Upper lobe of left lung (tissue), 6 donors: ENCODE measurements at regions not wholly inside any gene's neighbourhood (a gene's known extent, or its start where the extent isn't known, plus 50 kb on each side); places are given as distances from the start of the nearest gene placed in this dataset.
"Not testable (repeated sequence)": the region's sequence is repeated elsewhere in the genome, so short reads cannot be mapped to it uniquely, and the experiment has no call there.

Source experiments
- ATAC-seq, 2 donors: fragments of 200-7000 bp; cut with Tn5 transposase; one replicate each; pipeline ENCODE4 v1.9.1; 2022; ENCODE audit warnings: mild to moderate bottlenecking in 2 of 2, moderate library complexity in 2 of 2; ENCODE audit not compliant: low FRiP score in 2 of 2
- DNase-seq, 2 donors: peaks; one replicate each; pipeline ENCODE4 v3.0.0-alpha.2; 2019 to 2020
- H3K27ac ChIP-seq, 4 donors: fragments of 200-600 bp; sonication (generic); one replicate each; pipeline ENCODE4 v1.5.1; 2016 to 2019
- H3K27me3 ChIP-seq, 4 donors: fragments of 200-600 bp; sonication (generic); one replicate each; pipeline ENCODE4 v1.5.1; 2017 to 2019
- H3K36me3 ChIP-seq, 4 donors: fragments of 200-600 bp; sonication (generic); one replicate each; pipeline ENCODE4 v1.5.1; 2016 to 2019
- H3K4me1 ChIP-seq, 4 donors: fragments of 200-600 bp; sonication (generic); one replicate each; pipeline ENCODE4 v1.5.1; 2018 to 2019
- H3K4me3 ChIP-seq, 4 donors: fragments of 200-600 bp; sonication (generic); one replicate each; pipeline ENCODE4 v1.5.1; 2017 to 2019; ENCODE audit warnings: mild to moderate bottlenecking in 2 of 4, moderate library complexity in 1 of 4
- H3K9me3 ChIP-seq, 4 donors: fragments of 200-600 bp; sonication (generic); one replicate each; pipeline ENCODE4 v1.5.1; 2018 to 2019
- EP300 ChIP-seq, 4 donors: sonication (generic); formaldehyde crosslinking; IDR thresholded peaks; one replicate each; pipeline ENCODE4 v1.5.1; 2017; ENCODE audit warnings: antibody characterized with exemption in 4 of 4, control low read depth in 2 of 4
- POLR2A ChIP-seq, 4 donors: fragments of 450-650 bp; IDR thresholded peaks; one replicate each; pipeline ENCODE4 v1.5.1; 2016 to 2017; ENCODE audit warnings: antibody characterized with exemption in 4 of 4, mild to moderate bottlenecking in 2 of 4
- POLR2AphosphoS5 ChIP-seq, 2 donors: sonication (generic); formaldehyde crosslinking; IDR thresholded peaks; one replicate each; pipeline ENCODE4 v1.5.1; 2017; ENCODE audit warnings: antibody characterized with exemption in 2 of 2
- WGBS, 2 donors: methylation state at CpG; one replicate each; pipeline ENCODE4 v1.1.5; 2017 to 2018; 5-methylcytosine and 5-hydroxymethylcytosine counted together
- TF ChIP-seq, protein P1 (sequence below), 6 experiments: fragments of 450-650 bp in 4 of 6; fragments of 200-600 bp in 2 of 6; sonication (generic) in 2 of 6; IDR thresholded peaks; one replicate each; pipeline ENCODE4 v1.5.1; 2016 to 2019; ENCODE audit warnings: antibody characterized with exemption in 6 of 6
- donor health status: DM: no; HTN: no; CAD: no; lungs with moderate emphysema.
- donor health status: DM: no; HTN: yes; CAD: no; lungs with severe emphysema.

DNA sequence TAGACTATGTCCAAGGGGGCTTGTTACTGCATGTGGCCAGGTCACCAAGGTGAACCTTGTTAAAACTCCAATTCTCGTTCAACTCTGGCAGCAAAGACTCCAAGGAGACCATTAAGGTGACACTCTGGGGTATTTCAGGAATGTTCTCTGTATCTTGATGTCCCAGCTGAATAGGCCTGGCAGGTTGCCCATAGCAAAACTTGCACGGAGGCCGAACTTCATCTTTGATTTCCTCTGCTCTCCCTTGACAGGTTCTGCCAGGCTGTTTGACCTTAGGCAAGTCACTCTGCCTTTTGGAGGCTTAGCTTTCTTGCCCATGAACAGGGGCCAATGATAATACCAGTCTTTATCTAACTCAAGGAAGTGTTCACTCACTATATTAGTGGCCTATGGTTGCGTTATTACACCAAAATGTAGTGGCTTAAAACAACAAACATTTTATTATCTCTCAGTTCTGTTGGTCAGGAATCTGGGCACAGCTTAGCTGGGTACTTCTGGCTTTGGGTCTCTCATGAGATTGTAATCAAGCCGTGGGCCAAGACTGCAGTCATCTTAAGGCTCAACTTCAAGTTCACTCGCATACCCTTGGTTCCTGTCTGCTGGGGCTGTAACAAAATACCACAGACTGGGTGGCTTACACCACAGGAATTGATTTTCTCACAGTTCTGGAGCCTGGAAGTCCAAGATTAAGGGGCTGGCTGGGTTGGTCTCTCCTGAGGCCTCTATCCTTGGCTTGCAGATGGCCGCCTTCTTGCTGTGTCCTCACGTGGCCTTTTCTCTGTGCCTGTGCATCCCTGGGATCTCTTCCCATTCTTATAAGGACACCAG is 168.5 kb downstream of the UTP18 start:
- H3K4me3 ChIP-seq: no peak overlapping the region
- ATAC-seq (no peak), DNase-seq (no peak)
- H3K27me3 ChIP-seq: no peaks in the 10 kb centered on the region
- no peaks in the 10 kb centered on the region for H3K36me3 ChIP-seq
- no peak overlapping the region for H3K27ac ChIP-seq
- TF ChIP-seq POLR2AphosphoS5 (IDR thresholded peaks at IDR 0.05) (no peak), EP300 (IDR thresholded peaks at IDR 0.05) (no peak), POLR2A (IDR thresholded peaks at IDR 0.05) (no peak)
- TF ChIP-seq, protein P1, sequence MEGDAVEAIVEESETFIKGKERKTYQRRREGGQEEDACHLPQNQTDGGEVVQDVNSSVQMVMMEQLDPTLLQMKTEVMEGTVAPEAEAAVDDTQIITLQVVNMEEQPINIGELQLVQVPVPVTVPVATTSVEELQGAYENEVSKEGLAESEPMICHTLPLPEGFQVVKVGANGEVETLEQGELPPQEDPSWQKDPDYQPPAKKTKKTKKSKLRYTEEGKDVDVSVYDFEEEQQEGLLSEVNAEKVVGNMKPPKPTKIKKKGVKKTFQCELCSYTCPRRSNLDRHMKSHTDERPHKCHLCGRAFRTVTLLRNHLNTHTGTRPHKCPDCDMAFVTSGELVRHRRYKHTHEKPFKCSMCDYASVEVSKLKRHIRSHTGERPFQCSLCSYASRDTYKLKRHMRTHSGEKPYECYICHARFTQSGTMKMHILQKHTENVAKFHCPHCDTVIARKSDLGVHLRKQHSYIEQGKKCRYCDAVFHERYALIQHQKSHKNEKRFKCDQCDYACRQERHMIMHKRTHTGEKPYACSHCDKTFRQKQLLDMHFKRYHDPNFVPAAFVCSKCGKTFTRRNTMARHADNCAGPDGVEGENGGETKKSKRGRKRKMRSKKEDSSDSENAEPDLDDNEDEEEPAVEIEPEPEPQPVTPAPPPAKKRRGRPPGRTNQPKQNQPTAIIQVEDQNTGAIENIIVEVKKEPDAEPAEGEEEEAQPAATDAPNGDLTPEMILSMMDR (IDR thresholded peaks at IDR 0.05): no peak
- 68 to 70% methylated on average over 8 of the region's 8 CpGs for WGBS, 2 donors
- H3K9me3 ChIP-seq: no peaks in the 10 kb centered on the region
- peaks cover 0 to 2% (median 0%) of the 10 kb centered on the region in 4 donors for H3K4me1 ChIP-seq

DNA sequence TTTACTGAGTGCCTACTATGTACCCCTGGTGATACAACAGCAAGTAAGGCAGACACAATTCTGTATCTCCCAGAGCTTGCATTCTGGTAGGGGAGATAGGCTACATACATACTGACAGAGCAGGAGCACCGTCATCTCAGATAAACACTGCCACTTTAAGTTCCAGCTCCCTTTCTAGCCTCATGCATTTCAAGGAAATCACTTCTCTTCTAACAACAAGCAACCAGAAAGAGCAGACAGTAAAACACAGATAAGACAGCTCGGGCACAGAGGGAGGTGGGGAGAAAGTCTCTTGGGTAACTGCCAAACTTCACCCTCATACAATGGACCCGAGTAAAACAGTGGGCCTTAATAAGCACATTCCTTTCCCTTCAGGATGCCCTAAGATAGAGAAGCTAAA is 169.6 kb downstream of the UTP18 start:
- 52 to 55% methylated on average over 3 of the region's 3 CpGs for WGBS, 2 donors
- not testable (repeated sequence) for H3K9me3 ChIP-seq, ATAC-seq, DNase-seq, H3K27ac ChIP-seq, H3K36me3 ChIP-seq, H3K27me3 ChIP-seq, H3K4me1 ChIP-seq, H3K4me3 ChIP-seq

DNA sequence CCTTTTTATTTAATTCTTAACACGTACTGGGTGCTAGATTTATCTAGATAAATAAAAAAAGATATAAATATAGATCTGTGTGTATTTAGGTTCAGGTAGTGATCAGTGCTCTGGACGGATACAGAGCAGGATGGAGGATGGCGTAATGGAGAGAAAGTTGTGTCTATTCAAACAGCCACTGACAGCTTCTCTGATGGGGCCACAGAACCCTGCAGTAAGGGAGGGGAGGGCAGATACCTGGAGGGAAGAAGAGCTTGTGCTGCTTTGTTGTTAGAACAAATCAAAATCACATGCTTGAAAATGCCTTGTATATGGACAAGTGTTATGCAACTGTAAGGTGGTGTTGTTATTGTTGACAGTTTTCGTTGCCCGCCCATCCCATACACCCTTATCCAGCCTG is 170.2 kb downstream of the UTP18 start:
- TF ChIP-seq, protein P1 (IDR thresholded peaks at IDR 0.05): no peak
- H3K36me3 ChIP-seq: no peaks in the 10 kb centered on the region
- no peak for ATAC-seq

DNA sequence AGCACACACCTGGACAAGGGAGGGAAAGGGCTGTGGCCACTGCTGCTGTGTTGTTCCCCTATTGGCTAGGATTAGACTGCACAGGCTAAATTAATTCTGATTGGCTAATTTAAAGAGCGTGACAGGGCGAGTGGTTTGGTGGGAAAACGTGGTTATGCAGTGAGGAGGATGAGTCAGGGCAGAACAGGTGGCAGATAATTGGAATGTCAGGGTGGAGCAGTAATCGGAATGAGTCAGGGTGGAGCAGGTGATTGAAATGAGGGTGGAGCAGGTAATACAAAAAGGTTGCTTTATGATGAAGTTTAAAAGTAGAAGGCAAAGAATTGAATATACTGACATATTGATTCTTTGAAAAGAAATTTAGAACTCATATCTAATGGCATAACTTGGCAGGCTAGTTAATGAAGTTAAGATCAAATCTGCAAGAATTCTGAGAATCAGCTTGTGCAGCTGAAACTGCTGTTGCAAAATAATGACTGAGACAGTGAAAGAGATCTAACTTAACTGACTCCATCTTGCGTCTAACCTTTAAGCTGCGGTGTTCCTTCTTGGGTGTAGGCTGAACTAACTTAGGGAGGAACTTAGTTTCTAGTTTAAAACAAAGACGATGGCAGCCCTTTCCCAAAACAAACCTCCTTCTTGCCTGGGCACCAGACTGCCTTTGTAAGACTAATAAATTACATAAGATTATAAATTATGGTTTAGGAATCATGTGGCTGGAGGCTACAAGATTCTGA is 174.3 kb downstream of the UTP18 start:
- Histone ChIP-seq H3K27me3 (no peaks in the 10 kb centered on the region), H3K4me1 (peaks cover 0 to 4% (median 0%) of the 10 kb centered on the region in 4 donors), H3K4me3 (no peak overlapping the region), H3K27ac (no peak overlapping the region), H3K9me3 (no peaks in the 10 kb centered on the region), H3K36me3 (no peaks in the 10 kb centered on the region)
- no peak for DNase-seq
- WGBS, 2 donors: 75% methylated on average over 7 of the region's 7 CpGs
- ATAC-seq: no peak
- TF ChIP-seq, protein P1 (IDR thresholded peaks at IDR 0.05): no peak
- no peak for TF ChIP-seq EP300 (IDR thresholded peaks at IDR 0.05)
- no peak for TF ChIP-seq POLR2A (IDR thresholded peaks at IDR 0.05)
- TF ChIP-seq POLR2AphosphoS5 (IDR thresholded peaks at IDR 0.05): no peak

More for the DNA sequence above, 170.2 kb downstream of the UTP18 start:
- no peaks in the 10 kb centered on the region for H3K9me3 ChIP-seq
- WGBS, 2 donors: 91 to 95% methylated on average over 5 of the region's 5 CpGs
- H3K4me3 ChIP-seq: no peak overlapping the region
- H3K27me3 ChIP-seq: no peaks in the 10 kb centered on the region
- H3K27ac ChIP-seq: no peak overlapping the region
- peaks cover 0 to 2% (median 0%) of the 10 kb centered on the region in 4 donors for H3K4me1 ChIP-seq
- no peak for DNase-seq

DNA sequence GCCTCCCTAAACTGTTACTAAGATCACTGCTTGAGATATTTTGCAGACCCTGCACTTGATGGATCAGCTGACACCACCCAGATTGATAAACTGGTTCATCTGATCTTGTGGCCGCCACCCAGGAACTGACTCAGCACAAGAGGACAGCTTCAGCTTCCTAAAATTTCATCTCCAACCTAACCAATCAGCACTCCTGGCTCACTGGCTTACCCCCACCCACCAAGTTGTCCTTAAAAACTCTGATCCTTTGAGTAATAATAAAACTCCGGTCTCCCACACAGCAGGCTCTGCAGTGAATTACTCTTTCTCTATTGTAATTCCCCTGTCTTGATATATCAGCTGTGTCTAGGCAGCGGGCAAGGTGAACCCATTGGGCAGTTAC is 174.8 kb downstream of the UTP18 start:
- DNase-seq (no peak), ATAC-seq (no peak)
- Histone ChIP-seq H3K27me3 (no peaks in the 10 kb centered on the region), H3K4me3 (no peak overlapping the region), H3K4me1 (peaks cover 0 to 4% (median 0%) of the 10 kb centered on the region in 4 donors), H3K27ac (no peak overlapping the region), H3K9me3 (no peaks in the 10 kb centered on the region), H3K36me3 (no peaks in the 10 kb centered on the region)
- TF ChIP-seq POLR2A (IDR thresholded peaks at IDR 0.05) (no peak), EP300 (IDR thresholded peaks at IDR 0.05) (no peak), POLR2AphosphoS5 (IDR thresholded peaks at IDR 0.05) (no peak)
- TF ChIP-seq, protein P1 (IDR thresholded peaks at IDR 0.05): no peak
- WGBS, 2 donors: 72 to 74% methylated on average over 2 to 3 of the region's 3 CpGs
